Colonic mucosa (tissue), 4 donors: ENCODE measurements at regions not wholly inside any gene's neighbourhood (a gene's known extent, or its start where the extent isn't known, plus 50 kb on each side); places are given as distances from the start of the nearest gene placed in this dataset.

Experiments used
- DNase-seq: peaks from one replicate; pipeline ENCODE4 v3.0.0-alpha.2; 2020
- H3K27ac ChIP-seq: fragments of 200-600 bp; one replicate; pipeline ENCODE4 v1.8.0; 2021
- H3K27me3 ChIP-seq: fragments of 200-600 bp; one replicate; pipeline ENCODE4 v1.8.0; 2021
- H3K36me3 ChIP-seq: fragments of 200-600 bp; one replicate; pipeline ENCODE4 v1.8.0; 2021
- H3K4me1 ChIP-seq: fragments of 200-600 bp; one replicate; pipeline ENCODE4 v1.8.0; 2021; ENCODE audit warnings: mild to moderate bottlenecking
- H3K4me3 ChIP-seq: fragments of 200-600 bp; one replicate; pipeline ENCODE4 v1.8.0; 2021
- H3K9ac ChIP-seq, 2 donors: one replicate each; pipeline ENCODE4 v1.7.0; 2013; ENCODE audit warnings: control low read depth in 2 of 2, low read depth in 2 of 2, low read length in 2 of 2
- H3K9me3 ChIP-seq: fragments of 200-600 bp; one replicate; pipeline ENCODE4 v1.8.0; 2021
- intact Hi-C: fragments of 100-400 bp; cut with DNase I; formaldehyde crosslinking; loops from one replicate; pipeline ENCODE4 v1.14.1; 2022
- TF ChIP-seq, protein P1 (sequence below): fragments of 200-600 bp; IDR thresholded peaks from one replicate; pipeline ENCODE4 v1.8.0; 2022; ENCODE audit warnings: antibody characterized with exemption, mild to moderate bottlenecking
- donor health status: healthy.
- donor health status: DM: no; HTN: no; CAD: no.
- donor health status: DM: no; HTN: no; CAD: no.

GRCh38 chr2:144849612-144850011 is 329.7 kb upstream of the ZEB2 start:
- Histone ChIP-seq H3K36me3 (no peaks in the 10 kb centered on the region), H3K27me3 (no peaks in the 10 kb centered on the region), H3K9ac (no peak overlapping the region), H3K27ac (no peak overlapping the region), H3K4me1 (no peaks in the 10 kb centered on the region), H3K4me3 (no peak overlapping the region), H3K9me3 (no peaks in the 10 kb centered on the region)
- DNase-seq = no peak
- intact Hi-C loops = no loop called here
- TF ChIP-seq, protein P1, sequence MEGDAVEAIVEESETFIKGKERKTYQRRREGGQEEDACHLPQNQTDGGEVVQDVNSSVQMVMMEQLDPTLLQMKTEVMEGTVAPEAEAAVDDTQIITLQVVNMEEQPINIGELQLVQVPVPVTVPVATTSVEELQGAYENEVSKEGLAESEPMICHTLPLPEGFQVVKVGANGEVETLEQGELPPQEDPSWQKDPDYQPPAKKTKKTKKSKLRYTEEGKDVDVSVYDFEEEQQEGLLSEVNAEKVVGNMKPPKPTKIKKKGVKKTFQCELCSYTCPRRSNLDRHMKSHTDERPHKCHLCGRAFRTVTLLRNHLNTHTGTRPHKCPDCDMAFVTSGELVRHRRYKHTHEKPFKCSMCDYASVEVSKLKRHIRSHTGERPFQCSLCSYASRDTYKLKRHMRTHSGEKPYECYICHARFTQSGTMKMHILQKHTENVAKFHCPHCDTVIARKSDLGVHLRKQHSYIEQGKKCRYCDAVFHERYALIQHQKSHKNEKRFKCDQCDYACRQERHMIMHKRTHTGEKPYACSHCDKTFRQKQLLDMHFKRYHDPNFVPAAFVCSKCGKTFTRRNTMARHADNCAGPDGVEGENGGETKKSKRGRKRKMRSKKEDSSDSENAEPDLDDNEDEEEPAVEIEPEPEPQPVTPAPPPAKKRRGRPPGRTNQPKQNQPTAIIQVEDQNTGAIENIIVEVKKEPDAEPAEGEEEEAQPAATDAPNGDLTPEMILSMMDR = no peak

GRCh38 chr2:144848423-144848822 is 328.5 kb upstream of the ZEB2 start:
- H3K27me3 ChIP-seq = no peaks in the 10 kb centered on the region
- no peak overlapping the region for H3K9ac ChIP-seq
- TF ChIP-seq, protein P1 = no peak
- intact Hi-C loops = no loop called here
- no peak overlapping the region for H3K27ac ChIP-seq
- no peak for DNase-seq
- H3K4me3 ChIP-seq = no peak overlapping the region
- no peaks in the 10 kb centered on the region for H3K9me3 ChIP-seq
- H3K4me1 ChIP-seq = no peaks in the 10 kb centered on the region
- H3K36me3 ChIP-seq = no peaks in the 10 kb centered on the region

DNA sequence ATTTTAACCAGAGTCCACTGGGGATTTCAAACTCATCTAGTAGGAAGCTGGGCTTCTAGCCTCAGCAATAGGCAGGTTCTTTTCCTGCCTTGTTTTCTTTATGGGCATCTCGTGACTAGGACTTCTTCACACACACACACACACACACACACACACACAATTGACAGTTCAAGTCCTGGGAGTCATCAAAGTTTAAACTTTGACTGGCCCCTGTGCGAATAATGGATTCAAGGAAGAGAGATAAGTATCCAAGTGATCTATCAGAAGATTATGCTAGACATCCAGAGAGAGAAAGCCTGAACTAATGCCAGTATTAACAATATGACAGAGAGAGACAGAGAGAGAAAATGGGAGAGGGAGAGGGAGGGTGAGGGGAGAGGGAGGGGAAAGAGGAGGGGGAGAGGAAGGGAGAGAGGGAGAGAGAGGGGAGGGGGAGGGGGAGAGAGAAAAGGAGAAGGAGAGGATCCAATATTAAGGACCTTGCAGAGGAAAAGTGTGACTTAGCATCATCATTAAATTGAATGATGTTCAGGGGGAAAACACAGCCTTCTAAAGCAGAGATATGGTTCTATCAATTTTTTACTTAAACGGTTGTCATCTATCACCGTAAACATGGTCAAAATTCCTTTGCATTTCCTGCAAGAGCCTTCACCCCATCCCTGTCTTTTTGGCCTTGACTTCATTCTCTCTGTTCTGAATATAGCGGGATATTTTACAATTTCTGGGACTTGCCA is 327.6 kb upstream of the ZEB2 start:
- Histone ChIP-seq H3K4me1 (no peaks in the 10 kb centered on the region), H3K27me3 (no peaks in the 10 kb centered on the region), H3K4me3 (no peak overlapping the region), H3K27ac (no peak overlapping the region), H3K9me3 (no peaks in the 10 kb centered on the region), H3K9ac (no peak overlapping the region), H3K36me3 (no peaks in the 10 kb centered on the region)
- intact Hi-C loops = no loop called here
- no peak for DNase-seq
- TF ChIP-seq, protein P1 = no peak

GRCh38 chr2:144836635-144837350 is 316.9 kb upstream of the ZEB2 start:
- H3K27me3 ChIP-seq = no peaks in the 10 kb centered on the region
- TF ChIP-seq, protein P1 = no peak
- H3K9ac ChIP-seq = no peak overlapping the region
- H3K4me3 ChIP-seq = no peak overlapping the region
- H3K9me3 ChIP-seq = no peaks in the 10 kb centered on the region
- intact Hi-C loops = no loop called here
- H3K4me1 ChIP-seq = no peaks in the 10 kb centered on the region
- no peak for DNase-seq
- H3K36me3 ChIP-seq = no peaks in the 10 kb centered on the region
- H3K27ac ChIP-seq = no peak overlapping the region

DNA sequence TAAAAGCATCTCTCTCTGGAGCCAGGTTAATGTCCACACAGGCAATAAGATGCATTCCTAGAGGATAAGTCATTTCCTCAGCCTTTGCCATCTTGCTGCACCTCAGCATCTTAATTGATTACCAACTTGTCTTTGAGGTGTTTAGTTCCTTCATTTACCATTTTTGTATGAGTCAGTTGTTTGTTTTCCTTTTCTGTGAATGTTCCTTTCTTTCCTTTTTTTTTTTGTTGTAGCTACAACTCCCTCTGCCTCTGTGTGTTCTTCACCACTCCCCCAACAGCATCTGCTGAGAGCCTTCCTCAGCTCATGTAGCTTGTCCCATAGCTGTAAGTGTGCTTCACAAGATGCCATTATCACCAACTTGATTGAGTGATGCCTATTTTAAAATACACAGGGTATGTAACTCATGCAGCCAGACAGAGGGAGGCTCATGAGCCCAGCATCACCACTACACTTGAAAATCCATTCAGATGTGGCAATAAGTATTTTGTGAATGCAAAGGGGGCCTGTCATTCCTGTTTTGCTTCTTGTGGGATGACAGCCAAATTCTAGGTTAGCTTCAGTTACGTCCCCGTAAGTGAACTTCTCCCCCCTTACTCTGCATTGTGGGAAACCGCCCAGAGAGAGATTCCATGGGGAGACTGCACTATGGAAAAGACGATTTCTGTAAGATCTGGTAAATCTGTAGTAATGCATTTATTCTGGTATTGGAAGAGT is 315.9 kb upstream of the ZEB2 start:
- no peak overlapping the region for H3K27ac ChIP-seq
- H3K4me1 ChIP-seq = no peaks in the 10 kb centered on the region
- no peak overlapping the region for H3K9ac ChIP-seq
- H3K9me3 ChIP-seq = no peaks in the 10 kb centered on the region
- intact Hi-C loops = no loop called here
- TF ChIP-seq, protein P1 = no peak
- H3K27me3 ChIP-seq = no peaks in the 10 kb centered on the region
- H3K36me3 ChIP-seq = no peaks in the 10 kb centered on the region
- no peak for DNase-seq
- H3K4me3 ChIP-seq = no peak overlapping the region
